IPS DF 4.7 (cell line): ENCODE measurements at regions not wholly inside any gene's neighbourhood (a gene's known extent, or its start where the extent isn't known, plus 50 kb on each side); places are given as distances from the start of the nearest gene placed in this dataset.

ENCODE experiments used
- DNase-seq: peaks from one replicate; pipeline ENCODE4 v3.0.0-alpha.2; 2013; ENCODE audit warnings: low spot score; ENCODE audit errors: extremely low read depth

- no peak for DNase-seq
These were observed 119.0 kb upstream of the CELF4 start for GRCh38 chr18:37684590-37684989.

GRCh38 chr18:37684183-37684582 is 118.6 kb upstream of the CELF4 start:
- DNase-seq, result no peak

- no peak for DNase-seq
These were observed 115.3 kb upstream of the CELF4 start for GRCh38 chr18:37680911-37681310.

DNA sequence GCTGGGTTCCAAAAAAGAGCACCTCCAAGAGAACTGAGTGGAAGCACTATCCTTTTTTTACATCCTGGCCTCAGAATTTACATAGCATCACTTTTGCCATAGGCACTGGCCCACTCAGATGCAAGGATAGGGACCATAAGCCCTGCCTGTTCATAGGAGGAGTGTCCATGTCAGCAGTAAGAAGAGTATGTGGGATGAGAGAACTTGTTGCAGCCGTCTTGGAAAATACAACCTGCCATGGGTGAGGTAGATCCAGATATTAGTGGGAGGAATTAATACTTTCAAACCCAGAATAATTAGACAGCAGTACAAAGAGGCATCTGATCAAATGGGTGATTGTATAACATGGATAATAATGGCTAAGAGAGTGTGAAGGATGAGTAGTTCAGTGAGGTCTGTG is 110.7 kb upstream of the CELF4 start:
- DNase-seq, result no peak

DNA sequence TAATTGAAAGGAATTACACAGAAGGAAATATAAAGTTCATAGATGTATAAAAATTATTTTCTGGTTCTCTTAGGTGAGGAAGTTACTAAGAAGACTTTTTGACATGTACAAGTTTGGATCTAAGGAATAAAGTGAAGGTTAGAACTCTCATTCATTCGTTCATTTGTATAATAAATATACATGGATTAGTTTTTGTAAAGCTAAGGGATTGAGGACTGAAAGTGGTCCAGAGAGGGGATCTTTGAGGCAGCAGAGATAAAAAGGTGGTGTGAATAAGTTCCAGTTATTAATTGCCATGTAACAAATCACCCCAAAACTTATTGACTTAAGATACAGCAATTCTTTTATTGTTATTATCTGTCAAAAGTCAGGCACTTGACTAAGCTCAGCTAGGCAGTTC is 110.1 kb upstream of the CELF4 start:
- DNase-seq, result no peak

- no peak for DNase-seq
These were observed 109.0 kb upstream of the CELF4 start for GRCh38 chr18:37674570-37674969.

- no peak for DNase-seq
These were observed 108.1 kb upstream of the CELF4 start for GRCh38 chr18:37673671-37674070.

GRCh38 chr18:37672932-37673595 is 107.5 kb upstream of the CELF4 start:
- no peak for DNase-seq

GRCh38 chr18:37672001-37672400 is 106.4 kb upstream of the CELF4 start:
- DNase-seq, result no peak

DNA sequence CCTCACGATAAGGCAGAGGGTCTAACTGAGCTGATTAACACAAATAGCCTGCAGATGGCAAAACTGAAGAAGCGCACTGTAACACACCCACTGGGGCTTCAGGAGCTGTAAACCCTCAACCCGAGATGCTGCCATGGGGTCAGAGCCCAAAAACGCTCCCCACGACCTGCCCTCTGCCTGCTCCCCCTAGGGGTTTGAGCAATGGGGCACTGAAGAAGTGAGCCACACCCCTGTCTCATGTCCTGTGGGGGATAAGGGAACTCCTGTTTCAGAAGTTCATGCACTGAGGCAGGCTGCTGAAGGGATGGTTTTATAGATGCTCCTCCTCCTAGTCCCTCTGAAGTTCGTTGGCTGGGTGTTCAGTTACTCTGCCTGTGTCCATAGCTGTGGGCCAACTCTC is 105.9 kb upstream of the CELF4 start:
- no peak for DNase-seq

DNA sequence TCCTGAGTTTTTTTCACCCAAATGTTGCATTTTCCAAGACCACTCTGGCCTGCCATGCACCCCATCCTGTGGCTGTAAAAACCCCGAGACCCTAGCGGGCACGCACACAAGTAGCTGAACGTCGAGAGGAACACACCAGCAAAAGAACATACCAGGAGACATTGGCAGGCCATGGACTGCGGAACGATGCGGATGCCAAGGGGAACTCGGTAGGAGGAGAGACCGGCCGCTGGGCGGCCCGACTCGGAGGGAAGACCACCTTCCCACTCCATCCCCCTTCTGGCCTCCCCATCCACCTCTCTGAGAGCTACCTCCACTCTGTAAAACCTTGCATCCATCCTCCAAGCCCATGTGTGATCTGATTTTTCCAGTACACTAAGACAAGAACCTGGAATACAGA is 105.5 kb upstream of the CELF4 start:
- no peak for DNase-seq

DNA sequence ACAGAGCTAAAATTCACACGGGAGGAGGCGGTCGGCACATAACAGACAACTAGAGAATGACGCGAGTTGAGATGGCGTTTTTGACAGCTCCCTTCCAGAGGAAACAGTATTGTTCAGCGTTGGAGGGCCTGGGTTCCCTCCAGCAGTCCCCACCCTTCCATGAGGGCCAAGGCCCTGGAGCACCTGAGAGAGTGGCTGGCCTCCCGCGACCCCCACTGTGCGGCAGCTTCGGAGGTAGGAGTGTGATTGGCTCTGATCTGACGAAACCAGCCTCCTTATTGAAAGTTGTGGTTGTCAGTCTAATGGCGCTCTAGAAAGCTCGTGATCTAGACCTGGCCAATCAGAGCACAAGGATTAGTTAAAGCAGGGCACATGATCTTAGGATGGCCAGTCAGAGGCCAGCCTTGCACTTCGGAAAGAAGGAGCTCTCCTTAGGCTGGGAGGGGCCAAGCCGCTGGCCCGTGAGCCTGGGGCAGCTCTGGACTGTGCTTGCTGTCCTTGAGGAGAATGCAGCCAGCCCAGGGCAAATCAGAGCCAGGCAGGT is 104.5 kb upstream of the CELF4 start:
- no peak for DNase-seq

GRCh38 chr18:37668971-37669747 is 103.6 kb upstream of the CELF4 start:
- no peak for DNase-seq

DNA sequence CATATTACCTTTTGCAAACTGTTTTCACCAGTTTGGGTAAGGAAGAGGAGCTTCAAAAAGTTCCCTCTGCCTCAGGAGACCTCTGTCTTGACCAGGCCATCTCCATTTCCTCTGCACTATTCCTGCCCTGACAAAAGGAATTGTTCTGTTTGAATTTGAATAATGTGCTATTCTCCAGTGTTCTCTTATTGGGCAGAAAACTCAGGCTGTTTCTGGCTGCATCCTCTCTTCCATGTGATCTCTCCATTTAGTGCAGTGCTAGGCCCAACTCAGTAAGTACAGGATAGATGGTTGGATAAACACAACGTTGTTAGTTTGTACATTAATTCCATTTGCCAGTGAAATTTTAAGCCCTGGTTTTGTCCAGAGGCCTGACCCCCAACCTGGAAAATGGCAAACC is 102.2 kb upstream of the CELF4 start:
- no peak for DNase-seq

DNA sequence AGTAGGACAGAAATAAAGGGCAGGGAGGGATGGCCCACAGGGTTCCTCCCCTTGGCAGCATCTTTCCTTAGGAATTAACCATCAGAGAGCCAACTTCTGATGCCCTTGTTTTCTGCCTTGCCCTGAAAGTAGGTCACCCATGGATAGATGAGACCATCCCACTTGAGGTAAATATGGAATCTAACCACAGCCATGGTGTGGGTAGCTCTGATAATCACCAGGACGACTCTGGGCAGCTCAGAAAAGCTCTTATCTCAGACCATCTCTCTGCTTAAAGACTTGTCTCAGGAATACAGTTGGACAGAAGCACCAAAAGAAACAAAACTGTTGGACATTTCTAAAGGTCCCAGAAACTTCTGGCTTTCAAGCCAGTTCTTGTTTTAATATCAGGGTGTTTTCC is 101.4 kb upstream of the CELF4 start:
- no peak for DNase-seq

- no peak for DNase-seq
These were observed 100.9 kb upstream of the CELF4 start for GRCh38 chr18:37666451-37666850.

DNA sequence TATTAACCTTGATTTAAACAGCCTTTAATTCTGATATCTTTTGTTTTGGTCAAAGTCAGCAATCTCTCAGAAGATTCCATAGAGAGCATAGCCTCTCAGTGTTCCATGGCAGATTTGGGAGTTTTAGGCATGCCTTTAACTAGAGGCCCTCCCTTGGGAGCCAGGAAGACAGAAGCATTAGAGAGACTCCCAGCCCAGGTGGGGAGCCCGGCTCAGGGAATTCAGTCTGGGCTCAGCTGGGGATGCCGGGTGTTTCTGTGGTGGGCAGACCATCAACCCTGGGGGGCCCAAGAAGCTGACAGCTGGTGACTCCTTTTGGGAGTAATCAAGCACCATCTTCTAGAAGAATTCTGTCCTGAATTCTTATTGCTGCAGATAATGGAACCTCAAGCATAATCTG is 99.7 kb upstream of the CELF4 start:
- DNase-seq, result no peak

GRCh38 chr18:37663446-37663845 is 97.8 kb upstream of the CELF4 start:
- no peak for DNase-seq

GRCh38 chr18:37662546-37663339 is 97.1 kb upstream of the CELF4 start:
- no peak for DNase-seq

DNA sequence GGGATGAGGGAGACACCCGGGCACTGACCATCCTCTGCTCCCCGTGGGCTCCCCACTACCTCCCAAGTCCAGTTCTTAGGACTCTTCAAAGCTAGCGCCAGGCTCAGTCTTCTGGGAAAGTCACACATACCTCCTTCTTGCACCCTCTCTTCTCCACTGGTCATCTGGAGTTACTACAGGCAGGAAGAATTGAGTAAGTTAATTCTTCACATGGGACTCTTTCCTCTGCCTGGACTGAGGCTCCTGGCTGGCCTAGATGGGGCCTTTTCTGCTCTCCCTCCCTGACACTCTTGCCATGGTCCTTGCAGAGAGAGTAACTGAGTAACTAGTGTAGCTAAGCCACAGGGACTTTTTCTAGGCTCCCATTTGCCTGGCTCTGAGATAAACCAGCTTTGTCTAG is 96.5 kb upstream of the CELF4 start:
- DNase-seq, result no peak

DNA sequence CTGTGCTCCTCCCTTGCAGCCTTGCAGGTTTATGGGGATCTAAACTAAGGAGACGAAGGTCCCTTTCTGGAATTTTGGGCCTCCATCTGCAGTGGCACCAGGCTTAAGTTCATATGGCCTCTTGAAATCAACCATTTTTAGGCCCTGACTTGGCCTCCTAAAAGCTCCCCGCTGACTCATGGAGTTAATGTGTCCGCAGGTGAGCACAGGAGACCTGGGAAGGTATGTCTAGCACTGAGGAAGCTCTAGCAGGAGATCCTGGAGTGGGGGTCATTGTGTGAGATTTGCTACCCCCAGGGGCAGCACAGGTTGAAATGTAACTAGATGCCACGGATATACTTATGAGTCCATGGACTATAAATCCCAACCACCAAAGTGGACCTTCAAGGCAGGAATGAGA is 95.9 kb upstream of the CELF4 start:
- DNase-seq, result no peak

DNA sequence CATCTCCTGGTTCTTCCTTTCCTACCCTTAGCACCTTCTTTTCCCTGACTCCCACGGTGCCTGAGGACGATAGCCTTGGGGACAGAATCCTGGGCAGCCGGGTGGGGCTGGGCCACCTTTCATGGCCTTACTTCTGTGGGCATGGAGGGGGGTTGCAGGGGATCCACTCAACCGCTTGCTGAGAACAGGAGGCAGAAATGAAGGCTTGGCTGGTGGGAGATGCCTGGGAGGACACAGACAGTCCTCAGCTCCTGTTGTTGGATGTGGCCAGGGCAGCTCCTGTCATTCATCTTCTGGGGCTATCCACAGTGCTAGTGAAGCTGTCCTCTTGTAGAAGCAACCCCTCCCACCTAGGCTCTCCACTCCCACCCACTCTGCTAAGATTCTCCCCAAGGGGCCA is 95.5 kb upstream of the CELF4 start:
- no peak for DNase-seq
